NT2/D1 (cell line): ENCODE measurements at regions not wholly inside any gene's neighbourhood (a gene's known extent, or its start where the extent isn't known, plus 50 kb on each side); places are given as distances from the start of the nearest gene placed in this dataset.

Experiments
- DNase-seq: peaks from one replicate; pipeline ENCODE4 v3.0.0-alpha.2; 2011; ENCODE audit warnings: low read depth, low spot score
- H3K27me3 ChIP-seq: 2 replicates; pipeline ENCODE4 v1.6.0; 2011; ENCODE audit warnings: mild to moderate bottlenecking; ENCODE audit not compliant: insufficient read length, insufficient read depth
- H3K36me3 ChIP-seq: 2 replicates; pipeline ENCODE4 v1.6.1; 2011; ENCODE audit warnings: mild to moderate bottlenecking, low read length, mixed read lengths; ENCODE audit not compliant: insufficient read depth, insufficient read length
- H3K4me1 ChIP-seq: 2 replicates; pipeline ENCODE4 v1.5.1; 2011; ENCODE audit not compliant: insufficient read depth, insufficient read length
- H3K4me3 ChIP-seq: 2 replicates; pipeline ENCODE4 v1.5.1; 2011; ENCODE audit warnings: low read depth; ENCODE audit not compliant: insufficient read length
- H3K9ac ChIP-seq: 2 replicates; pipeline ENCODE4 v1.6.0; 2011; ENCODE audit warnings: low read depth; ENCODE audit not compliant: insufficient read length
- H3K9me3 ChIP-seq: 2 replicates; pipeline ENCODE4 v1.5.1; 2011; ENCODE audit warnings: mild to moderate bottlenecking, low read length; ENCODE audit not compliant: insufficient read depth
- SUZ12 ChIP-seq: IDR thresholded peaks from 2 replicates; pipeline ENCODE4 v1.6.1; 2011; ENCODE audit not compliant: insufficient read length, insufficient read depth; ENCODE audit errors: extremely low read depth
- YY1 ChIP-seq: IDR thresholded peaks from 2 replicates; pipeline ENCODE4 v1.6.1; 2011; ENCODE audit not compliant: insufficient read length, insufficient read depth
- ZNF274 ChIP-seq: IDR thresholded peaks from 2 replicates; pipeline ENCODE4 v1.6.1; 2011; ENCODE audit warnings: mild to moderate bottlenecking, low read depth, low read length

GRCh38 chr10:98321186-98321780 is 53.3 kb upstream of the LOXL4 start:
- Histone ChIP-seq H3K9ac (no peak overlapping the region), H3K4me1 (peaks cover 3% of the 10 kb centered on the region), H3K9me3 (no peaks in the 10 kb centered on the region), H3K27me3 (no peaks in the 10 kb centered on the region), H3K36me3 (no peaks in the 10 kb centered on the region), H3K4me3 (no peak overlapping the region)
- no peak for DNase-seq
- TF ChIP-seq SUZ12 = no peak
- TF ChIP-seq YY1 = no peak
- no peak for TF ChIP-seq ZNF274

- Histone ChIP-seq H3K4me3 (no peak overlapping the region), H3K4me1 (peaks cover 3% of the 10 kb centered on the region), H3K36me3 (no peaks in the 10 kb centered on the region), H3K9ac (no peak overlapping the region), H3K9me3 (no peaks in the 10 kb centered on the region), H3K27me3 (no peaks in the 10 kb centered on the region)
- no peak for DNase-seq
- TF ChIP-seq ZNF274 (no peak), SUZ12 (no peak), YY1 (no peak)
Observed at GRCh38 chr10:98320486-98321185, 52.6 kb upstream of the LOXL4 start.

GRCh38 chr10:98318861-98319260 is 50.9 kb upstream of the LOXL4 start:
- peaks cover 3% of the 10 kb centered on the region for H3K4me1 ChIP-seq
- TF ChIP-seq ZNF274 (no peak), SUZ12 (no peak), YY1 (no peak)
- no peaks in the 10 kb centered on the region for H3K27me3 ChIP-seq
- H3K9me3 ChIP-seq = no peaks in the 10 kb centered on the region
- H3K36me3 ChIP-seq = no peaks in the 10 kb centered on the region
- no peak for DNase-seq
- no peak overlapping the region for H3K4me3 ChIP-seq
- no peak overlapping the region for H3K9ac ChIP-seq
